GM10248 (cell line): ENCODE measurements at regions not wholly inside any gene's neighbourhood (a gene's known extent, or its start where the extent isn't known, plus 50 kb on each side); places are given as distances from the start of the nearest gene placed in this dataset.

ENCODE experiments used
- CTCF ChIA-PET: fragments of 300-600 bp; sonication (Branson Sonifier 250); formaldehyde crosslinking; extraction: SDS; loops from one replicate; lab custom pipeline; 2021; ENCODE audit warnings: antibody characterized with exemption; lab: Yijun Ruan, JAX
- POLR2A ChIA-PET: fragments of 350-650 bp; sonication (Branson Sonifier 250); formaldehyde crosslinking; extraction: SDS; loops from one replicate; lab custom pipeline; 2020; ENCODE audit warnings: antibody characterized with exemption; lab: Yijun Ruan, JAX
- DNase-seq: peaks from one replicate; pipeline ENCODE4 v3.0.0; 2012; ENCODE audit errors: extremely low spot score
- TF ChIP-seq, protein P1 (sequence below): IDR thresholded peaks from 2 replicates; pipeline ENCODE4 v1.5.1; 2012; ENCODE audit warnings: mild to moderate bottlenecking, low read depth; ENCODE audit errors: extremely low read depth, missing control alignments, control extremely low read depth

DNA sequence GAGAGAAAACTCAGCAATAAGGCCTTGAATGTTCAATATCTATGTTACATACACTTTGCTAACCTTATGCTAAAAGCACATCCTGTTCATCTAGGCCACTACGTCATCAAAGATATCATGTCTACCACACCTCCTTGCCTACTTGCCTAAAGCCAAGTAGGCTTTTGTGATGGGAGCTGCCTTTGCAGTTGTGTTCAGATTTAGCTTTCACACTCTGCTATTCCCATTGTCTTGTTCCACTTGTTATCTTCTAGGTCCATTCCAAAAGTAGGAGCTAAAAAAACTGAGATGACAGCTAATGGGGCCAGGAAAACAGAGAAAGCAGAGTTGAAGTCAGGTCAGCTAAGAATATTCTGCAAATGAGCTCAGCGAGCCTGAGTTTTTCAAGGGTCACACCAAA, 153.6 kb upstream of the EDNRA start:
- POLR2A ChIA-PET: no interaction called here
- TF ChIP-seq, protein P1, sequence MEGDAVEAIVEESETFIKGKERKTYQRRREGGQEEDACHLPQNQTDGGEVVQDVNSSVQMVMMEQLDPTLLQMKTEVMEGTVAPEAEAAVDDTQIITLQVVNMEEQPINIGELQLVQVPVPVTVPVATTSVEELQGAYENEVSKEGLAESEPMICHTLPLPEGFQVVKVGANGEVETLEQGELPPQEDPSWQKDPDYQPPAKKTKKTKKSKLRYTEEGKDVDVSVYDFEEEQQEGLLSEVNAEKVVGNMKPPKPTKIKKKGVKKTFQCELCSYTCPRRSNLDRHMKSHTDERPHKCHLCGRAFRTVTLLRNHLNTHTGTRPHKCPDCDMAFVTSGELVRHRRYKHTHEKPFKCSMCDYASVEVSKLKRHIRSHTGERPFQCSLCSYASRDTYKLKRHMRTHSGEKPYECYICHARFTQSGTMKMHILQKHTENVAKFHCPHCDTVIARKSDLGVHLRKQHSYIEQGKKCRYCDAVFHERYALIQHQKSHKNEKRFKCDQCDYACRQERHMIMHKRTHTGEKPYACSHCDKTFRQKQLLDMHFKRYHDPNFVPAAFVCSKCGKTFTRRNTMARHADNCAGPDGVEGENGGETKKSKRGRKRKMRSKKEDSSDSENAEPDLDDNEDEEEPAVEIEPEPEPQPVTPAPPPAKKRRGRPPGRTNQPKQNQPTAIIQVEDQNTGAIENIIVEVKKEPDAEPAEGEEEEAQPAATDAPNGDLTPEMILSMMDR: no peak
- CTCF ChIA-PET: interaction anchor here (1.0 kb wide), 1 partner anchor 17 kb away, joined by 3 read pairs; no protein-coding TSS in a partner anchor
- DNase-seq: no peak

DNA sequence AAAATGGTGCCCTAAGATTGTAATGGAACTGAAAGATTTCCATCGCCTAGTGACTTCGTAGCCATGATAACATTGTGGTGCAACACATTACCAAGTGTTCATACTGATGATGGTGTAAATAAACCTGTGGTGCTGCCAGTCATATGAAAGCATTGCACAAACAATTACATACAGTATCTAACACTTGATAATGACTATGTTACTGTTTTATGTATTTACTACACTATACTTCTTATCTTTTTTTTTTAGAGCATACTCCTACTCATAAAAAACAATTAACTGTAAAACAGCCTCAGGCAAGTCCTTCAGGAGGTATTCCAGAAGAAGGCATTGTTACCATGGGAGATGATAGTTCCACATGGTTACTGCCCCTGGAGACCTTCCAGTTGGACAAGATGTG, 152.7 kb upstream of the EDNRA start:
- no peak for DNase-seq
- TF ChIP-seq, protein P1: no peak
- ChIA-PET CTCF (no interaction called here), POLR2A (no interaction called here)

DNA sequence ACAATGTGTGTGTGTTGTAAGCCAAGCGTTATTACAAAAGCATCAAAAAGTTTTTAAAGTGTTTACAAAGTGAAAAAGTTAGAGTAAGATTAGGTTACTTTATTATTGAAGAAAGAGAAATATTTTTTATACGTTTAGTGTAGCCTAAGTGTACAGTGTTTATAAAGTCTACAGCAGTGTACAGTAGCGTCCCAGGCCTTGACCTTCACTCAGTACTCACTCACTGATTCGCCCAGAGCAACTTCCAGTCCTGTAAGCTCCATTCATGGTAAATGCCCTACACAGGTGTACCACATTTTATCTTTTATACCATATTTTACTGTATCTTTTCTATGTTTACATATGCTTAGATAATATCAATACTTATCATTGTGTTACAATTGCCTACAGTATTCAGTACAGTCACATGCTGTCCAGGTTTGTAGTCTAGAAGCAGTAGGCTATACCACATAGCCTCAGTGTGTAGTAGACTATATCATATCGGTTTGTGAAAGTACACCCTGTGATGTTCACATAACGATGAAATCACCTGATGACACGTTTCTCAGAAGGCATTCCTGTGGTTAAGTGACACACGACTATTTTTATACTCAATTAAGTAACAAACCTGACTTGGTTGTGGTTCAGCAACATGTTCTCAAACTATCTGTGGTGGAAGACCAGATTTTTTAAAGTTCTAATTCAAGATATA, 152.0 kb upstream of the EDNRA start:
- CTCF ChIA-PET: no interaction called here
- TF ChIP-seq, protein P1: no peak
- POLR2A ChIA-PET: no interaction called here
- no peak for DNase-seq

DNA sequence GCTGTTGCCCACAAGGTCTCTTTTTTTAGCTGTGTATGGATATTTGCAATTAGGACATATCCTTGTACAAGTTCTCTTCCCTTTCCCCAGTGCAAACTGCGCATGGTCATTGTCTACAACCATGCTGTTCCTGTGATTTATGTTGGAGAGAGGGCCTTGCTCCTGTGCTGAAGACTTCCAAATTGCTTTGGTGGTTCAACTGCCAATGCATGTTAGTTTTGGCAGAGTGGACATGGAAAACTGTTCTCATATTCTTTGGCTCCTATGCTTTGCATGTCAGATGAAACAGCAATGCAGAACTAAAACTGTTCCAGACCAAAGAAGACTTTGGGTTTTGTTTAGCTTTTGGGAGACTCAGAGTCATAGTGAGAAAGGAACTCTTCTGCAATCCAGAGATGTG, 148.8 kb upstream of the EDNRA start:
- no peak for DNase-seq
- ChIA-PET POLR2A (no interaction called here), CTCF (interaction anchor here (1.0 kb wide), 1 partner anchor 13 kb away, joined by 3 read pairs; no protein-coding TSS in a partner anchor)
- TF ChIP-seq, protein P1: no peak

DNA sequence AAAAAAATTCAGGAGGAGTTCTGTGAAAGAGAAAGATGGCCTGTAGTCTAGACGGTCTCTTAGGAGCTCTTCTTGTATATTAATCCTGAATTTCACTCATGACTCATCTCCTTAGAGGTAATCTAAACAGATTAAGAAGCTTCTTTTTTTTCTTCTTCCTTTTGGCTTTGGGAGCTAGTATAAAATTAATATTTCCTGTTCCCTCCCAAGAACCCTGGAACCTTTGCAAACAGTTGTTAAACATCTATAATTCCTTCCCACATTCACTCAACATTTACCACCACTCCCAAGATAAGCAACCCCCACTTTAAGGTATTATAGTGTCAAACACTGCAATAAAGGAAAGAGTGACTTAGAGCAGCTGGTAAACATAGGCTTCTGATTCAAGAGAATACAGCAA, 146.4 kb upstream of the EDNRA start:
- ChIA-PET CTCF (no interaction called here), POLR2A (no interaction called here)
- TF ChIP-seq, protein P1: no peak
- DNase-seq: no peak

DNA sequence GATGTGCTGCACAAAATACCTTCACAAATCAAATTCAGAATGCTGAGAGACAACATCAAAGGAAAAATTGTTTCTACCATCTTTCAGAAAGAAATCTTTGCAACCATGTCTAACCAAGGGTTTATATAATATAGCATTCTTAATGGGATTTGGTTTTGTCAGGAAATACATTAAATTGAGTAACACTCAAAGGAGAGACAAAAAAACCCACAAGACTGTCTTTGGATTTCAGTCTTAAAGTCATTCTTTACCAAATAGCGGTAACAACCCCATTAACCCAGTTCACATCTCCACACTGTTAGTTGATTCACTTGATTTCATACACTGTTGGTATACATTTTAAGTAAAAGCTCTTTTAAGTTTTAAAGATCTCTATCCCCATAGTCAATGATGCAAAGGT, 145.7 kb upstream of the EDNRA start:
- TF ChIP-seq, protein P1: no peak
- CTCF ChIA-PET: no interaction called here
- DNase-seq: no peak
- POLR2A ChIA-PET: no interaction called here
